NCI-H1092 treated with DMSO at 0.1 percent for 48 hours (cell line): ENCODE measurements at regions not wholly inside any gene's neighbourhood (a gene's known extent, or its start where the extent isn't known, plus 50 kb on each side); places are given as distances from the start of the nearest gene placed in this dataset.

Source experiments
- DNase-seq: peaks from one replicate; lab custom pipeline; 2025; lab: John Stamatoyannopoulos, UW

DNA sequence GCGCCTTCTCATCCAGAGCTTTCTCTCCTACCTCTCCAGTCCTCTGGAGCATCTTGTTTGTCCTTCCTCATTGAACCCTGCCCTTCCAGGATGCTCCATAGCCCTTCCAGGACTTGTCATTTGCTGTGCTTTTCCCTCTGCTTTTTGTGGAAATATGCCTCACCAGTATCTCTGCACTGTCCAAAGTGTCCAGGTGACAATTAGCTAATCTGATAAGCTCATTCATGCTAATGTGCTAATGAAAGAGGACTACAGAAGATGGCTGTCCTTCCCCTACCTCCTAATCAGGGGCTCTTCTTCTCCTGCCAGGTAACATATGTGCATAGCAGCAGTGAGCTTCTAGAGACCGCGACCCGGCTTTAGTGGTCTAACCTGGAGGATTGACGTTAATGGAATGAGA, 58.4 kb upstream of the OTX2 start:
- DNase-seq, result no peak

DNA sequence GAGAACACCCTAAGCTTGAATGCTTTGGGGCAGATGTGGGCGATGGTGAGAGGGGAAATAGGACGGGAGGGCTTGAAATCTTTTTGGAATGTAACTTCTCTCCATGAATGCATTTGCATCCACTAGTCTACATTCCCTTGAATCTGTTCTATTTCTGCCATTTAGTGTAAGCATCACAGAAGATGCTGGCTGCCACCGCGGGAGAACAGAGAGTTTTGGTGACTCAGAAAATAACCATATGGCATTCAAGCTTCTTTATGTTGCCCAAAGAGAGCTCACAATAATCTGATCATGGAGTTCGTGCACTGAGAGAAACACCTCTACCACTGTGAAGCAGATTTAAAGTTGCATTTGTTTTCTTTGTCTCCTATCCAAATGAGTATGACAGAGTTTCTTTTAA, 52.6 kb upstream of the OTX2 start:
- no peak for DNase-seq

DNA sequence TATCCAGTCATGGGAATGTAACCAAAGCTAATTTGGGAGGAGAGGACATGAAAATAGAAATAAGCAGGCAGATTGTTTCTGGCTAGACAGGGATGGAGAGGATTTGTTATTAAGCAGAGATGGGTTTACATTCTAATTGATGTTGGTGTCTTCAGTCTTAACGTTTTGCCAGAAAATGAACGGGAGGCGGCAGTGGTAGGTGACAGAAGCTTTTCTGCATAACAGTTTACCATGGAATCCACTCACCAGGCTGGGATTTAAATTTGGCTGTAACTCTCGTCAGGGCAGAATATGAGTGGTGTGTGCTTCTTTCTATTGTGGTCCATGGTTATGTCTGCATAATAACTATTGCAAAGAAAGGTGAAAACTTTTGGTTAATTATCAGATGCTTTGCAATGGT, 50.2 kb upstream of the OTX2 start:
- no peak for DNase-seq
